Mucosa of descending colon (tissue), 3 donors: ENCODE measurements at regions not wholly inside any gene's neighbourhood (a gene's known extent, or its start where the extent isn't known, plus 50 kb on each side); places are given as distances from the start of the nearest gene placed in this dataset.

Experiments used
- ATAC-seq: fragments of 200-7000 bp; cut with Tn5 transposase; one replicate; pipeline ENCODE4 v1.9.1; 2020; ENCODE audit warnings: mild to moderate bottlenecking, moderate library complexity
- DNase-seq, 3 donors: peaks; one replicate each; pipeline ENCODE4 v3.0.0-alpha.2; 2020
- H3K36me3 ChIP-seq: fragments of 200-600 bp; one replicate; pipeline ENCODE4 v1.8.0; 2021; ENCODE audit warnings: low read depth, mild to moderate bottlenecking
- H3K4me1 ChIP-seq: fragments of 200-600 bp; one replicate; pipeline ENCODE4 v1.8.0; 2021; ENCODE audit warnings: low read depth, mild to moderate bottlenecking
- H3K4me3 ChIP-seq: fragments of 200-600 bp; one replicate; pipeline ENCODE4 v1.8.0; 2021; ENCODE audit warnings: mild to moderate bottlenecking
- H3K9me3 ChIP-seq: fragments of 200-600 bp; one replicate; pipeline ENCODE4 v1.8.0; 2021; ENCODE audit warnings: mild to moderate bottlenecking
- CTCF ChIP-seq: fragments of 200-600 bp; IDR thresholded peaks from one replicate; pipeline ENCODE4 v1.8.0; 2022; ENCODE audit warnings: antibody characterized with exemption, mild to moderate bottlenecking
- intact Hi-C, 2 donors: fragments of 100-400 bp; cut with DNase I in 1 of 2; cut with micrococcal nuclease in 1 of 2; formaldehyde crosslinking; loops; one replicate each; pipeline versions ENCODE4 v1.11.0 to v1.11.1; 2022; cut with DNase I, micrococcal nuclease
- donor health status: DM: no; HTN: no; CAD: no; lungs with moderate emphysema.
- donor health status: DM: no; HTN: no; CAD: no.
- donor health status: DM: no; HTN: yes; CAD: no.

- DNase-seq (no peak), ATAC-seq (no peak)
- intact Hi-C loops, result no loop called here
- TF ChIP-seq CTCF, result no peak
- no peaks in the 10 kb centered on the region for H3K9me3 ChIP-seq
- H3K36me3 ChIP-seq, result no peaks in the 10 kb centered on the region
- no peaks in the 10 kb centered on the region for H3K4me1 ChIP-seq
- H3K4me3 ChIP-seq, result no peak overlapping the region
Observed at GRCh38 chrY:14277029-14277428, 221.0 kb downstream of the VCY1B start.

GRCh38 chrY:14290656-14291375 is 233.5 kb upstream of the NLGN4Y start:
- H3K4me3 ChIP-seq, result no peak overlapping the region
- ATAC-seq (no peak), DNase-seq (no peak)
- H3K36me3 ChIP-seq, result no peaks in the 10 kb centered on the region
- intact Hi-C loops, result no loop called here
- no peaks in the 10 kb centered on the region for H3K9me3 ChIP-seq
- TF ChIP-seq CTCF, result no peak
- no peaks in the 10 kb centered on the region for H3K4me1 ChIP-seq

- no peaks in the 10 kb centered on the region for H3K4me1 ChIP-seq
- intact Hi-C loops, result no loop called here
- H3K4me3 ChIP-seq, result no peak overlapping the region
- TF ChIP-seq CTCF, result no peak
- H3K36me3 ChIP-seq, result no peaks in the 10 kb centered on the region
- DNase-seq (no peak), ATAC-seq (no peak)
- no peaks in the 10 kb centered on the region for H3K9me3 ChIP-seq
Observed at GRCh38 chrY:14292382-14292781, 231.9 kb upstream of the NLGN4Y start.

- no peak for DNase-seq
- H3K4me1 ChIP-seq, result no peaks in the 10 kb centered on the region
- no peak overlapping the region for H3K4me3 ChIP-seq
- H3K36me3 ChIP-seq, result no peaks in the 10 kb centered on the region
- no peak for ATAC-seq
- H3K9me3 ChIP-seq, result no peaks in the 10 kb centered on the region
- TF ChIP-seq CTCF, result no peak
- intact Hi-C loops, result no loop called here
Observed at GRCh38 chrY:14300775-14301174, 223.6 kb upstream of the NLGN4Y start.

GRCh38 chrY:14301552-14301951 is 222.8 kb upstream of the NLGN4Y start:
- DNase-seq (no peak), ATAC-seq (no peak)
- intact Hi-C loops, result no loop called here
- Histone ChIP-seq H3K36me3 (no peaks in the 10 kb centered on the region), H3K4me1 (no peaks in the 10 kb centered on the region), H3K4me3 (no peak overlapping the region), H3K9me3 (no peaks in the 10 kb centered on the region)
- TF ChIP-seq CTCF, result no peak
